Superior temporal gyrus (tissue), 1 donor: ENCODE measurements at regions not wholly inside any gene's neighbourhood (a gene's known extent, or its start where the extent isn't known, plus 50 kb on each side); places are given as distances from the start of the nearest gene placed in this dataset.
"Not testable (repeated sequence)": the region's sequence is repeated elsewhere in the genome, so short reads cannot be mapped to it uniquely, and the experiment has no call there.

ENCODE experiments used
- DNase-seq: peaks from one replicate; pipeline ENCODE4 v3.0.0-alpha.2; 2016; ENCODE audit errors: extremely low spot score

GRCh38 chr10:109412353-109412752 is 511.0 kb downstream of the XPNPEP1 start:
- DNase-seq: no peak

- DNase-seq: no peak
Observed at GRCh38 chr10:109411917-109412316, 511.4 kb downstream of the XPNPEP1 start.

- DNase-seq: no peak
Observed at GRCh38 chr10:109405338-109405737, 518.0 kb downstream of the XPNPEP1 start.

- DNase-seq: no peak
Observed at GRCh38 chr10:109403551-109403950, 519.8 kb downstream of the XPNPEP1 start.

GRCh38 chr10:109393425-109393824 is 529.9 kb downstream of the XPNPEP1 start:
- DNase-seq: no peak

GRCh38 chr10:109386921-109387320 is 536.4 kb downstream of the XPNPEP1 start:
- no peak for DNase-seq

- no peak for DNase-seq
Observed at GRCh38 chr10:109386101-109386500, 537.2 kb downstream of the XPNPEP1 start.

GRCh38 chr10:109379186-109379585 is 544.1 kb downstream of the XPNPEP1 start:
- no peak for DNase-seq

GRCh38 chr10:109374215-109374614 is 549.1 kb downstream of the XPNPEP1 start:
- no peak for DNase-seq

- no peak for DNase-seq
Observed at GRCh38 chr10:109359316-109359715, 564.0 kb downstream of the XPNPEP1 start.

GRCh38 chr10:109358325-109358724 is 565.0 kb downstream of the XPNPEP1 start:
- DNase-seq: no peak

- DNase-seq: no peak
Observed at GRCh38 chr10:109348324-109348723, 575.0 kb downstream of the XPNPEP1 start.

GRCh38 chr10:109343293-109343692 is 580.0 kb downstream of the XPNPEP1 start:
- no peak for DNase-seq

GRCh38 chr10:109341986-109342385 is 581.3 kb downstream of the XPNPEP1 start:
- DNase-seq: no peak

- no peak for DNase-seq
Observed at GRCh38 chr10:109328001-109328400, 595.3 kb downstream of the XPNPEP1 start.

- no peak for DNase-seq
Observed at GRCh38 chr10:109327266-109327665, 596.0 kb downstream of the XPNPEP1 start.

GRCh38 chr10:109324721-109325120 is 598.6 kb downstream of the XPNPEP1 start:
- no peak for DNase-seq

GRCh38 chr10:109317746-109318366 is 605.5 kb downstream of the XPNPEP1 start:
- DNase-seq: no peak

- DNase-seq: not testable (repeated sequence)
Observed at GRCh38 chr10:109314016-109314415, 609.3 kb downstream of the XPNPEP1 start.

GRCh38 chr10:109312555-109312954 is 610.8 kb downstream of the XPNPEP1 start:
- DNase-seq: not testable (repeated sequence)

- no peak for DNase-seq
Observed at GRCh38 chr10:109308971-109309370, 614.3 kb downstream of the XPNPEP1 start.

GRCh38 chr10:109307102-109307501 is 616.2 kb downstream of the XPNPEP1 start:
- DNase-seq: not testable (repeated sequence)

GRCh38 chr10:109306698-109307097 is 616.6 kb downstream of the XPNPEP1 start:
- DNase-seq: no peak

GRCh38 chr10:109287858-109288257 is 635.5 kb downstream of the XPNPEP1 start:
- DNase-seq: no peak
